PC-3 (cell line): ENCODE measurements at regions not wholly inside any gene's neighbourhood (a gene's known extent, or its start where the extent isn't known, plus 50 kb on each side); places are given as distances from the start of the nearest gene placed in this dataset.

Experiments used
- ATAC-seq: fragments of 200-7000 bp; cut with Tn5 transposase; 2 replicates; pipeline ENCODE4 v1.9.1; 2020; ENCODE audit warnings: mild to moderate bottlenecking, moderate library complexity
- BruUV-seq: library from RNA; stranded (reverse); fragments of 400-500 nt; replicated peaks from 2 replicates; lab custom pipeline; 2021; lab: Mats Ljungman, UMichigan
- CTCF ChIA-PET: fragments of 300-600 bp; sonication (Branson Sonifier 250); formaldehyde crosslinking; loops from one replicate; lab custom pipeline; 2022; ENCODE audit warnings: antibody characterized with exemption; lab: Charles Lee
- POLR2A ChIA-PET: fragments of 300-600 bp; sonication (Branson Sonifier 250); formaldehyde crosslinking; loops from one replicate; lab custom pipeline; 2022; ENCODE audit warnings: antibody characterized with exemption; ENCODE audit not compliant: unreplicated experiment; lab: Charles Lee
- DNase-seq: peaks from one replicate; pipeline ENCODE4 v3.0.0-alpha.2; 2015
- H2AFZ ChIP-seq: fragments of 300-600 bp; sonication (generic); 2 replicates; pipeline ENCODE4 v1.6.0; 2016; ENCODE audit warnings: antibody characterized with exemption, low read length
- H3F3A ChIP-seq: fragments of 300-600 bp; sonication (generic); one replicate; pipeline ENCODE4 v1.6.0; 2017; ENCODE audit warnings: antibody characterized with exemption, low read length, control low read depth, mild to moderate bottlenecking; ENCODE audit not compliant: unreplicated experiment
- H3K27ac ChIP-seq: fragments of 300-600 bp; sonication (generic); 2 replicates; pipeline ENCODE4 v1.5.1; 2016; ENCODE audit warnings: mild to moderate bottlenecking, low read length
- H3K27me3 ChIP-seq: fragments of 300-600 bp; sonication (generic); 2 replicates; pipeline ENCODE4 v1.6.1; 2016; ENCODE audit warnings: low read length, mixed read lengths
- H3K36me3 ChIP-seq: fragments of 300-600 bp; sonication (generic); 2 replicates; pipeline ENCODE4 v1.6.1; 2016; ENCODE audit warnings: low read depth, mixed run types, low read length, mixed read lengths
- H3K4me1 ChIP-seq: fragments of 300-600 bp; sonication (generic); 2 replicates; pipeline ENCODE4 v1.5.1; 2016; ENCODE audit warnings: low read length; ENCODE audit not compliant: insufficient read depth
- H3K4me2 ChIP-seq: fragments of 300-600 bp; sonication (generic); 2 replicates; pipeline ENCODE4 v1.6.0; 2016; ENCODE audit warnings: low read length
- H3K4me3 ChIP-seq: fragments of 300-600 bp; sonication (generic); 2 replicates; pipeline ENCODE4 v1.5.1; 2016; ENCODE audit warnings: mild to moderate bottlenecking, low read length, mixed read lengths
- H3K79me2 ChIP-seq: fragments of 300-600 bp; sonication (generic); 2 replicates; pipeline ENCODE4 v1.6.1; 2017; ENCODE audit warnings: low read length, mixed read lengths
- H3K9ac ChIP-seq: fragments of 300-600 bp; sonication (generic); 2 replicates; pipeline ENCODE4 v1.6.0; 2016; ENCODE audit warnings: mild to moderate bottlenecking, low read length
- H3K9me2 ChIP-seq: fragments of 300-600 bp; sonication (generic); replicated peaks from 2 replicates; pipeline ENCODE4 v1.6.1; 2016; ENCODE audit warnings: mixed run types, low read length, mixed read lengths
- H3K9me3 ChIP-seq: fragments of 300-600 bp; sonication (generic); 2 replicates; pipeline ENCODE4 v1.6.1; 2016; ENCODE audit warnings: low read length, mixed read lengths
- H4K20me1 ChIP-seq: fragments of 300-600 bp; sonication (generic); 2 replicates; pipeline ENCODE4 v1.6.1; 2016; ENCODE audit warnings: low read length, mixed read lengths
- CTCF ChIP-seq: fragments of 300-600 bp; sonication (generic); conservative IDR thresholded peaks from 2 replicates; pipeline ENCODE4 v1.5.1; 2017; ENCODE audit warnings: antibody characterized with exemption, low read depth, mild to moderate bottlenecking, low read length
- EZH2 ChIP-seq: fragments of 300-600 bp; sonication (generic); IDR thresholded peaks from one replicate; pipeline ENCODE4 v1.6.1; 2017; ENCODE audit warnings: antibody characterized with exemption, mild to moderate bottlenecking, low read length; ENCODE audit not compliant: unreplicated experiment
- EZH2phosphoT487 ChIP-seq: fragments of 300-600 bp; sonication (generic); IDR thresholded peaks from 2 replicates; pipeline ENCODE4 v1.6.1; 2018; ENCODE audit warnings: mild to moderate bottlenecking, antibody characterized with exemption, low read length, borderline replicate concordance
- intact Hi-C: fragments of 100-400 bp; cut with micrococcal nuclease; formaldehyde crosslinking; loops from 2 replicates; pipeline ENCODE4 v1.9.0; 2023

DNA sequence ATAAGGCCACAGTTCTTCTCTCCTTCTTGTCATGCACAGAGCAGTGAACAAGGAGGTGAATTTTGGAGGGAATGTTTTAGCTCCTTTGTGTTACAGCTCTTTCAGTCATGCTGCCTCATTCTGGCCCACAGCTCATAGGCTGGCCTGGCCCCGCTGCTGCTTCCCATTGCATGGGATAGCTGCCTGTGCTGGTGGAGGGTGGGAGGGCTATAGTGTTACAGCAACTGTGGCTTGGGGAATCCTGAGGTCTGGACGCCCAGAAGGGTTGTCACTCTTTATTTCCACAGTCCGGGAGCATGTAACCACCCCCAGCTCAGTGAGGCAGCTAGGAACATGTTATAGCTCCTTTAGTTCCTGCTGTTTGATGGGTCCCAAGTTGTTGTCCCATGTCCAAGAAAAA, 210.3 kb downstream of the AMY1C start:
- H3K9me3 ChIP-seq = no peaks in the 10 kb centered on the region
- no peaks in the 10 kb centered on the region for H4K20me1 ChIP-seq
- H3K4me2 ChIP-seq = no peak overlapping the region
- H3K4me1 ChIP-seq = no peaks in the 10 kb centered on the region
- no peak for DNase-seq
- H3K9ac ChIP-seq = no peak overlapping the region
- H2AFZ ChIP-seq = no peak overlapping the region
- H3K27ac ChIP-seq = no peak overlapping the region
- no TSS peak for BruUV-seq
- no peaks in the 10 kb centered on the region for H3F3A ChIP-seq
- H3K9me2 ChIP-seq = no peaks in the 10 kb centered on the region
- H3K4me3 ChIP-seq = no peak overlapping the region
- no peaks in the 10 kb centered on the region for H3K79me2 ChIP-seq
- TF ChIP-seq CTCF (no peak), EZH2 (no peak), EZH2phosphoT487 (no peak)
- ChIA-PET CTCF (no interaction called here), POLR2A (no interaction called here)
- ATAC-seq = no peak
- no peaks in the 10 kb centered on the region for H3K36me3 ChIP-seq
- intact Hi-C loops = no loop called here
- H3K27me3 ChIP-seq = peaks cover 15% of the 10 kb centered on the region; the same call in 1 of the 2 replicates

DNA sequence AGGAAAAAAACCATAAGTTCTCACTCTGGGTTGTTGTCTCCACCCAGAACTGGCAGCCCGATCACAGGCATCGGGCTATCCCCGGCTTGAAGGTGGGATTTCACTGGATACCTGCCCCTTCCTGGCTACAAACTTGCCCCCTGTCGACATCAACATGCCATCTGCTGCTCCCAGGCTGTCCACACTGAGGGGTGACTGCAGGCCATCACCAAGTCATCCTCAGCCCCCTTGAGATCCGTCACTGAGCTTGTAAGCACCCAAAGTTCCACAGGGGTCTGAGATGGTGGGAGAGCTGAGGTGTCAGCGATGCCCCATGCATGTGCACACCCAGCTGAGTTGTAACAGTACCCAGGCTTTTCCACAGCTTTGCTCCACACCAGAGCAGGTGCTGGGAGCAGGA, 211.0 kb downstream of the AMY1C start:
- Histone ChIP-seq H3K36me3 (no peaks in the 10 kb centered on the region), H3K4me2 (no peak overlapping the region), H3K4me1 (no peaks in the 10 kb centered on the region), H3K9ac (no peak overlapping the region), H2AFZ (no peak overlapping the region), H3F3A (no peaks in the 10 kb centered on the region), H3K9me2 (no peaks in the 10 kb centered on the region), H3K27ac (no peak overlapping the region), H3K4me3 (no peak overlapping the region), H3K79me2 (no peaks in the 10 kb centered on the region), H3K9me3 (no peaks in the 10 kb centered on the region), H4K20me1 (no peaks in the 10 kb centered on the region), H3K27me3 (peaks cover 9% of the 10 kb centered on the region; the same call in 1 of the 2 replicates)
- ChIA-PET POLR2A (no interaction called here), CTCF (no interaction called here)
- TF ChIP-seq EZH2 = no peak
- BruUV-seq = no TSS peak
- intact Hi-C loops = no loop called here
- DNase-seq (no peak), ATAC-seq (no peak)

DNA sequence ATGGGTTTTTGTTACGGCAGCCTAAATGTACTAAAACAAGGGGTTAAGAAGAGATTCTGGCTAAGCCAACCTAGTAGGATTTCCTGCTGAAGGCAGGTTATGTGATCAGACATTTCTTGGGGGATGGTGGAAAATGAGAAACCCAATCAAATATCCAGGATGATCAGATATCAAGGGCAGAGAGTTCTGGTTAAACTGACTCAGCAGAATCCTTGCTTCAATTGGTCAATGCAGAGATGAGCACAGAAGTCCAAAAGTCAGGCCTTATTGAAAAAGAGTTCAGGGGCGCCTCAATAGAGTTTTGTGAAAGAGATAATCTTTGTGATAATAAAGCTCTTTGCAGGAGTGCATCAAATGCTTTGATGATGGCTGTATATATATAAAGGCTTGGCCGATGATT, 237.1 kb downstream of the AMY1C start:
- ATAC-seq = no peak
- no peak overlapping the region for H3K4me2 ChIP-seq
- H3K4me1 ChIP-seq = no peaks in the 10 kb centered on the region
- DNase-seq = no peak
- no peak overlapping the region for H3K4me3 ChIP-seq
- intact Hi-C loops = no loop called here
- no peaks in the 10 kb centered on the region for H3F3A ChIP-seq
- ChIA-PET CTCF (no interaction called here), POLR2A (no interaction called here)
- no peaks in the 10 kb centered on the region for H3K9me2 ChIP-seq
- H2AFZ ChIP-seq = no peak overlapping the region
- no peak overlapping the region for H3K27ac ChIP-seq
- no peak for TF ChIP-seq EZH2phosphoT487
- no peak for TF ChIP-seq CTCF
- H4K20me1 ChIP-seq = no peaks in the 10 kb centered on the region
- H3K27me3 ChIP-seq = peaks cover 18% of the 10 kb centered on the region; the same call in 1 of the 2 replicates
- H3K36me3 ChIP-seq = no peaks in the 10 kb centered on the region
- H3K9ac ChIP-seq = no peak overlapping the region
- BruUV-seq = no TSS peak
- no peaks in the 10 kb centered on the region for H3K9me3 ChIP-seq
- no peaks in the 10 kb centered on the region for H3K79me2 ChIP-seq
